Hepatocyte (in vitro differentiated cells): ENCODE measurements at regions not wholly inside any gene's neighbourhood (a gene's known extent, or its start where the extent isn't known, plus 50 kb on each side); places are given as distances from the start of the nearest gene placed in this dataset.

Experiments
- EZH2 ChIP-seq: fragments of 200-600 bp; sonication (generic); IDR thresholded peaks from 2 replicates; pipeline ENCODE4 v1.6.1; 2016; ENCODE audit warnings: antibody characterized with exemption, mild to moderate bottlenecking, borderline replicate concordance
- EZH2phosphoT487 ChIP-seq: fragments of 200-600 bp; sonication (generic); IDR thresholded peaks from one replicate; pipeline ENCODE4 v1.6.1; 2018; ENCODE audit warnings: antibody characterized with exemption, mild to moderate bottlenecking, low read depth, moderate library complexity; ENCODE audit not compliant: unreplicated experiment, severe bottlenecking

GRCh38 chr13:79778741-79779460, 297.9 kb downstream of the NDFIP2 start:
- no peak for TF ChIP-seq EZH2phosphoT487
- no peak for TF ChIP-seq EZH2
